HEK293 (cell line): ENCODE measurements at regions not wholly inside any gene's neighbourhood (a gene's known extent, or its start where the extent isn't known, plus 50 kb on each side); places are given as distances from the start of the nearest gene placed in this dataset.

Experiments used
- CTCF ChIA-PET: fragments of 350-600 bp; formaldehyde crosslinking; extraction: SDS; loops from one replicate; lab custom pipeline; 2021; ENCODE audit warnings: antibody characterized with exemption; lab: Yijun Ruan, JAX
- POLR2A ChIA-PET: fragments of 300-600 bp; formaldehyde crosslinking; extraction: SDS; loops from one replicate; lab custom pipeline; 2020; ENCODE audit warnings: antibody characterized with exemption, inconsistent platforms; lab: Yijun Ruan, JAX
- H3K27ac ChIP-seq: fragments of 200-500 bp; sonication (Bioruptor generic); 2 replicates; pipeline ENCODE4 v1.5.1; 2014; ENCODE audit warnings: low read depth, low read length, control low read depth, inconsistent platforms; ENCODE audit errors: extremely low read depth
- H3K36me3 ChIP-seq, 2 experiments: fragments of 200-500 bp in 1 of 2; sonication (Bioruptor generic) in 1 of 2; 1 replicate in 1 of 2; 2 replicates in 1 of 2; pipeline ENCODE4 v1.5.1; 2014 to 2017; ENCODE audit warnings: inconsistent platforms in 2 of 2, low read length in 2 of 2; ENCODE audit not compliant: control insufficient read depth in 2 of 2, insufficient read depth in 1 of 2
- H3K4me1 ChIP-seq: fragments of 200-500 bp; sonication (Bioruptor generic); 2 replicates; pipeline ENCODE4 v1.5.1; 2014; ENCODE audit warnings: mild to moderate bottlenecking, low read length, inconsistent platforms; ENCODE audit not compliant: control insufficient read depth, insufficient read depth
- H3K4me3 ChIP-seq: 2 replicates; pipeline ENCODE4 v1.5.1; 2011; ENCODE audit warnings: low read depth, mild to moderate bottlenecking, control low read depth, low read length, moderate library complexity
- H3K9me3 ChIP-seq: fragments of 200-500 bp; sonication (Bioruptor generic); 2 replicates; pipeline ENCODE4 v1.5.1; 2014; ENCODE audit warnings: low read depth, low read length, inconsistent platforms; ENCODE audit not compliant: control insufficient read depth, insufficient read depth
- BCL11B ChIP-seq: fragments of 450-650 bp; formaldehyde crosslinking; IDR thresholded peaks from 2 replicates; pipeline ENCODE4 v1.5.1; 2016; ENCODE audit warnings: low read depth, missing biosample characterization, missing genetic modification characterization
- HOXA7 ChIP-seq: sonication (generic); formaldehyde crosslinking; IDR thresholded peaks from 2 replicates; pipeline ENCODE4 v1.8.1; 2022; ENCODE audit warnings: missing genetic modification reagents, borderline replicate concordance
- MYNN ChIP-seq: fragments of 450-650 bp; formaldehyde crosslinking; IDR thresholded peaks from 2 replicates; pipeline ENCODE4 v1.5.1; 2016; ENCODE audit warnings: missing biosample characterization, missing genetic modification characterization, borderline replicate concordance
- ZBTB1 ChIP-seq: fragments of 450-650 bp; formaldehyde crosslinking; IDR thresholded peaks from 2 replicates; pipeline ENCODE4 v1.5.1; 2016; ENCODE audit warnings: missing biosample characterization, missing genetic modification characterization
- ZBTB21 ChIP-seq: fragments of 450-650 bp; formaldehyde crosslinking; IDR thresholded peaks from 2 replicates; pipeline ENCODE4 v1.5.1; 2017; ENCODE audit warnings: missing biosample characterization, missing genetic modification characterization
- ZIC2 ChIP-seq: fragments of 450-650 bp; formaldehyde crosslinking; IDR thresholded peaks from 2 replicates; pipeline ENCODE4 v1.5.1; 2016; ENCODE audit warnings: missing biosample characterization, missing genetic modification characterization
- ZNF114 ChIP-seq: fragments of 450-650 bp; formaldehyde crosslinking; IDR thresholded peaks from 2 replicates; pipeline ENCODE4 v1.5.0; 2017; ENCODE audit warnings: missing biosample characterization, missing genetic modification characterization
- ZNF529 ChIP-seq: fragments of 450-650 bp; formaldehyde crosslinking; IDR thresholded peaks from 2 replicates; pipeline ENCODE4 v1.5.1; 2017; ENCODE audit warnings: missing genetic modification characterization, missing biosample characterization; ENCODE audit not compliant: insufficient replicate concordance
- ZNF561 ChIP-seq: fragments of 450-650 bp; IDR thresholded peaks from 2 replicates; pipeline ENCODE4 v1.5.1; 2018; ENCODE audit warnings: missing biosample characterization, missing genetic modification characterization, borderline replicate concordance
- ZNF610 ChIP-seq: fragments of 450-650 bp; formaldehyde crosslinking; IDR thresholded peaks from 2 replicates; pipeline ENCODE4 v1.5.1; 2016; ENCODE audit warnings: missing biosample characterization, missing genetic modification characterization, borderline replicate concordance
- ZNF629 ChIP-seq: fragments of 450-650 bp; formaldehyde crosslinking; IDR thresholded peaks from 2 replicates; pipeline ENCODE4 v1.5.1; 2017; ENCODE audit warnings: missing biosample characterization, missing genetic modification characterization
- ZNF776 ChIP-seq: fragments of 450-650 bp; formaldehyde crosslinking; IDR thresholded peaks from 2 replicates; pipeline ENCODE4 v1.5.0; 2017; ENCODE audit warnings: missing biosample characterization, missing genetic modification characterization, borderline replicate concordance
- TF ChIP-seq, protein P1 (sequence below): fragments of 450-650 bp; formaldehyde crosslinking; IDR thresholded peaks from 2 replicates; pipeline ENCODE4 v1.5.1; 2016; ENCODE audit warnings: missing biosample characterization, missing genetic modification characterization, low read depth
- TF ChIP-seq, protein P2 (sequence below): fragments of 450-650 bp; formaldehyde crosslinking; IDR thresholded peaks from 2 replicates; pipeline ENCODE4 v1.5.1; 2016; ENCODE audit warnings: missing biosample characterization, missing genetic modification characterization, low read depth
- TF ChIP-seq, protein P3 (sequence below): fragments of 450-650 bp; formaldehyde crosslinking; IDR thresholded peaks from 2 replicates; pipeline ENCODE4; 2016; ENCODE audit warnings: missing biosample characterization, missing genetic modification characterization

DNA sequence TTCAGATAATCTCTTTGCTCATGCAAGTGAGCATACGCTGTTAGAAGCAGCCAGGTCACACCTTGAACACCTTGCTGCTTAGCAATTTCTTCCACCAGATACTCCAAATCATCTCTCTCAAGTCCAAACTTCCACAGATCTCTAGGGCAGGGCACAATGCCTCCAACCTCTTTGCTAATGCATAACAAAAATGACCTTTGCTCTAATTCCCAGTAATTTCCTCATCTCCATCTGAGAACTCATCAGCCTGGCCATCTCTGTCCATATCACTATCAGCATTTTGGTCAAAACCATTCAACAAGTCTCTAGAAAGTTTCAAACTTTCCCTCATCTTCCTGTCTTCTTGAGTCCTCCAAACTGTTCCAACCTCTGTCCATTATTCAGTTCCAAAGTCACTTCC is 139.3 kb upstream of the NR4A3 start:
- no peaks in the 10 kb centered on the region for H3K4me1 ChIP-seq
- TF ChIP-seq ZNF776 (tag by site-specific recombination): no peak
- TF ChIP-seq ZNF561 (tag by site-specific recombination): no peak
- no peak for TF ChIP-seq ZNF529 (tag by site-specific recombination)
- no peak for TF ChIP-seq BCL11B (tag by site-specific recombination)
- TF ChIP-seq ZBTB21 (tag by site-specific recombination): no peak
- TF ChIP-seq ZIC2 (tag by site-specific recombination): no peak
- no peak for TF ChIP-seq ZNF629
- no peak for TF ChIP-seq HOXA7
- no peak overlapping the region for H3K4me3 ChIP-seq
- no peak overlapping the region for H3K27ac ChIP-seq
- H3K36me3 ChIP-seq: no peaks in the 10 kb centered on the region
- H3K9me3 ChIP-seq: no peaks in the 10 kb centered on the region
- POLR2A ChIA-PET: no interaction called here
- CTCF ChIA-PET: no interaction called here

DNA sequence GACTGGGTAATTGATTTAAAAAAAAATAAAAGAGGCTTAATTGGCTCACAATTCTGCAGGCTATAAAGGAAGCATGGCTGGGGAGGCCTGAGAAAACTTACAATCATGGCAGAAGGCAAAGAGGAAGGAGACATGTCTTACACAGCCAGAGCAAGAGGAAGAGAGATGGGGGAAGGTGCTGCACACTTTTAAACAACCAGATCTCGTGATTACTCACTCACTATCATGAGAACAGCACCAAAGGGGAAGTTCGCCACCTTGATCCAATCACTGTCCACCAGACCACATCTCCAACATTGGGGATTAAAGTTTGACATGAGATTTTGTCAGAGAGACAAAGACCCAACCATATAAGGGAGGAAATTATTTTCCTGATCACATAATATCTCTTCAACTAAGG is 138.8 kb upstream of the NR4A3 start:
- Histone ChIP-seq H3K4me3 (no peak overlapping the region), H3K4me1 (no peaks in the 10 kb centered on the region), H3K27ac (no peak overlapping the region), H3K9me3 (no peaks in the 10 kb centered on the region), H3K36me3 (no peaks in the 10 kb centered on the region)
- TF ChIP-seq MYNN (no peak), ZBTB1 (no peak), ZNF114 (tag by site-specific recombination) (no peak)
- TF ChIP-seq, protein P1, sequence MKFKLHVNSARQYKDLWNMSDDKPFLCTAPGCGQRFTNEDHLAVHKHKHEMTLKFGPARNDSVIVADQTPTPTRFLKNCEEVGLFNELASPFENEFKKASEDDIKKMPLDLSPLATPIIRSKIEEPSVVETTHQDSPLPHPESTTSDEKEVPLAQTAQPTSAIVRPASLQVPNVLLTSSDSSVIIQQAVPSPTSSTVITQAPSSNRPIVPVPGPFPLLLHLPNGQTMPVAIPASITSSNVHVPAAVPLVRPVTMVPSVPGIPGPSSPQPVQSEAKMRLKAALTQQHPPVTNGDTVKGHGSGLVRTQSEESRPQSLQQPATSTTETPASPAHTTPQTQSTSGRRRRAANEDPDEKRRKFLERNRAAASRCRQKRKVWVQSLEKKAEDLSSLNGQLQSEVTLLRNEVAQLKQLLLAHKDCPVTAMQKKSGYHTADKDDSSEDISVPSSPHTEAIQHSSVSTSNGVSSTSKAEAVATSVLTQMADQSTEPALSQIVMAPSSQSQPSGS (tag by site-specific recombination): no peak
- TF ChIP-seq, protein P2, sequence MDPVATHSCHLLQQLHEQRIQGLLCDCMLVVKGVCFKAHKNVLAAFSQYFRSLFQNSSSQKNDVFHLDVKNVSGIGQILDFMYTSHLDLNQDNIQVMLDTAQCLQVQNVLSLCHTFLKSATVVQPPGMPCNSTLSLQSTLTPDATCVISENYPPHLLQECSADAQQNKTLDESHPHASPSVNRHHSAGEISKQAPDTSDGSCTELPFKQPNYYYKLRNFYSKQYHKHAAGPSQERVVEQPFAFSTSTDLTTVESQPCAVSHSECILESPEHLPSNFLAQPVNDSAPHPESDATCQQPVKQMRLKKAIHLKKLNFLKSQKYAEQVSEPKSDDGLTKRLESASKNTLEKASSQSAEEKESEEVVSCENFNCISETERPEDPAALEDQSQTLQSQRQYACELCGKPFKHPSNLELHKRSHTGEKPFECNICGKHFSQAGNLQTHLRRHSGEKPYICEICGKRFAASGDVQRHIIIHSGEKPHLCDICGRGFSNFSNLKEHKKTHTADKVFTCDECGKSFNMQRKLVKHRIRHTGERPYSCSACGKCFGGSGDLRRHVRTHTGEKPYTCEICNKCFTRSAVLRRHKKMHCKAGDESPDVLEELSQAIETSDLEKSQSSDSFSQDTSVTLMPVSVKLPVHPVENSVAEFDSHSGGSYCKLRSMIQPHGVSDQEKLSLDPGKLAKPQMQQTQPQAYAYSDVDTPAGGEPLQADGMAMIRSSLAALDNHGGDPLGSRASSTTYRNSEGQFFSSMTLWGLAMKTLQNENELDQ (tag by site-specific recombination): no peak
- TF ChIP-seq, protein P3, sequence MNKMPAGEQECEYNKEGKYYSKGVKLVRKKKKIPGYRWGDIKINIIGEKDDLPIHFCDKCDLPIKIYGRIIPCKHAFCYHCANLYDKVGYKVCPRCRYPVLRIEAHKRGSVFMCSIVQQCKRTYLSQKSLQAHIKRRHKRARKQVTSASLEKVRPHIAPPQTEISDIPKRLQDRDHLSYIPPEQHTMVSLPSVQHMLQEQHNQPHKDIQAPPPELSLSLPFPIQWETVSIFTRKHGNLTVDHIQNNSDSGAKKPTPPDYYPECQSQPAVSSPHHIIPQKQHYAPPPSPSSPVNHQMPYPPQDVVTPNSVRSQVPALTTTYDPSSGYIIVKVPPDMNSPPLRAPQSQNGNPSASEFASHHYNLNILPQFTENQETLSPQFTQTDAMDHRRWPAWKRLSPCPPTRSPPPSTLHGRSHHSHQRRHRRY (tag by site-specific recombination): no peak
- CTCF ChIA-PET: interaction anchor here (0.6 kb wide), 1 partner anchor 669 kb away, joined by 4 read pairs; no protein-coding TSS in a partner anchor
- POLR2A ChIA-PET: no interaction called here

DNA sequence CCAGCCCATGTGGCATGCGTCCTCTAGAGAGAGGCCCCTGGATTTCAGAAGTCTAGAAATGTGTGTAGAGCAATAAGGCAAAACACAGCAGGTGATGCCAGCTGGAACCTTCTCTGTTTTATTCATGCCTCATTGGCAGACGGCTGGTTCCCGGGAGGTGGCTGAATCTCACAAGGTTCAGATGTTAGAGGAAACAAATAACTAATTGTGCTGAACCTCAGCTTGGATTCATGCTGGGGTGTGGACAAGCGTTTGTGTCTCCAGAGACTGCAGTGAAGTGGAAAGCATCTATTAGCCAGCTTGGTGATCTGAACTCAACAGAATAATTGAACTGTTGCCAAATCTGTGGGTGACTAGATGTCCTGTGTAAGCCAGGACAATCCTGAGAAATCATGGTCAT is 131.1 kb upstream of the NR4A3 start:
- Histone ChIP-seq H3K9me3 (no peaks in the 10 kb centered on the region), H3K4me1 (no peaks in the 10 kb centered on the region), H3K36me3 (no peaks in the 10 kb centered on the region), H3K4me3 (no peak overlapping the region), H3K27ac (no peak overlapping the region)
- POLR2A ChIA-PET: no interaction called here
- CTCF ChIA-PET: interaction anchor here (0.6 kb wide), 2 partner anchors 68 to 82 kb away, joined by 3 read pairs; no protein-coding TSS in a partner anchor
- TF ChIP-seq ZNF610 (no peak), ZIC2 (tag by site-specific recombination) (peak; percentile 88)
